Cerebellar cortex (tissue), 1 donor: ENCODE measurements at regions not wholly inside any gene's neighbourhood (a gene's known extent, or its start where the extent isn't known, plus 50 kb on each side); places are given as distances from the start of the nearest gene placed in this dataset.
A peak's percentile ranks its signal among the peaks of the same experiment; 100 is the strongest.

Source experiments
- DNase-seq: peaks from one replicate; pipeline ENCODE4 v3.0.0-alpha.2; 2015; ENCODE audit warnings: low spot score

- DNase-seq = no peak
Observed at GRCh38 chr12:94031763-94032162, 116.6 kb upstream of the PLXNC1 start.

GRCh38 chr12:94032368-94032767, 116.0 kb upstream of the PLXNC1 start:
- DNase-seq = no peak

- no peak for DNase-seq
Observed at GRCh38 chr12:94033101-94033500, 115.3 kb upstream of the PLXNC1 start.

- no peak for DNase-seq
Observed at GRCh38 chr12:94033784-94034183, 114.6 kb upstream of the PLXNC1 start.

DNA sequence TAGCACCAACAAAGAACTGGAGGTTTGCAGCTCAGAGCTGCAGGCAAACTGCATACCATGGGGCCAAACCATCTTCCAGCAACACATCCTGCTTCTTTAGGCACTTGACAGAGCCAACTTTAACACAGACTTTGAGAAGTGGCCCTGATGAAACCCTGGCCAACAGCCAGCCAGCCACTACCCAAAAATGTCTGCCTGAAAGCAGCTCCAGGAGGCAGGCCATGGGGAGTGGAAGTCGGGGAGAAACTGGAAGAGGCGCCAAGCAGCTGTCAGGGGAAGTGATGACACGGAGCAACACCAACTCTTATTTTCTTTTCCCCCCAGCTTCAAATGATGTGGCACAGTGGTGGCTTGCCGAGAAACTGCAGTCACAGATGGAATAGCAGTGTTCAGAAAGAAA, 110.9 kb upstream of the PLXNC1 start:
- no peak for DNase-seq

- DNase-seq = no peak
Observed at GRCh38 chr12:94038605-94039004, 109.8 kb upstream of the PLXNC1 start.

DNA sequence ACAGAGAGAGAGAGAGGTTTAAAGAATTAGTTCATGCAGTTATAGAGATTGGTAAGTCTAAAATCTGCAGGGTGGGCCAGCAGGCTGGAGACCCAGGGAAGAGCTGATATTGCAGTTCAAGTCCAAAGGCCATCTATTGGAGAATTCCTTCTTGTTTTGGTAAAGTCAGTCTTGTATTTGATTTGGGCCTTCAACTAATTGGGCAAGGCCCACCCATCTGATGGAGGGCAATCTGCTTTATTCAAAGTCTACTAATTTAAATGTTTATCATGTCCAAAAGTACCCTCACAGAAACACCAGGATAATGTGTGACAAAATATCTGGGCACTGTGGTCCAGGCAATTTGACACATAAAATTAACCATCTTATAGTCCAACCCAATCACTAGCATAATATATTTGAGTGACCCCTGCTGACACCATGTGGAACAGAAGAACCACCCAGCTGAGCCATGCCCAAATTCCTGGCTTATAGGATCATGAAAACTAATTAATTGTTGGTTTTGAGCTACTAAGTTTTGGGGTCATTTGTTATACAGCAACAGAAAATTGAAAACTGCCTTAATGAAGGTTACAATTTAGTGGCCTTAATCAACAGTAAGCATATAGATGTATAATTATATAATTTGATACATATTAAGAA, 109.1 kb upstream of the PLXNC1 start:
- no peak for DNase-seq

GRCh38 chr12:94039914-94040313, 108.5 kb upstream of the PLXNC1 start:
- no peak for DNase-seq

- no peak for DNase-seq
Observed at GRCh38 chr12:94041850-94042249, 106.5 kb upstream of the PLXNC1 start.

DNA sequence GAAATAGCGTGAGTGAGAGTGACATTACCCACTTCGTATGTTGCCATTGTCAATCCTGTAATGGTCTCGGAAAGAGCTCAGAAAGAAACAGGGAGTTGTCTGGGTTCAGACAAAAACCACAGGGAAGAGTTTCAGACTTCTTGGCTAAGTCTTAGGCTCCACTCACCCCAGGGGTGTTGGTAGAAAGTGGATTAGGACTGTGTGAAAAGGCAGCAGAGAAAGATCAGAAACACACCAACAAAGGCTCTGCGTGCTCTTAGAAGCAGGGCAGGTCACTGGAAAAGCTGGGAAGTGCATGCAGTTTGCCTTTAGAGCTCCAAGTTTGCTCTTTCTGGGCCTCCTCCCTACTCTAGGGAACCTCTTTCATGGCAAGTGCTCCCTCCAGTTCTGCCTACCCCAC, 106.1 kb upstream of the PLXNC1 start:
- DNase-seq = no peak

DNA sequence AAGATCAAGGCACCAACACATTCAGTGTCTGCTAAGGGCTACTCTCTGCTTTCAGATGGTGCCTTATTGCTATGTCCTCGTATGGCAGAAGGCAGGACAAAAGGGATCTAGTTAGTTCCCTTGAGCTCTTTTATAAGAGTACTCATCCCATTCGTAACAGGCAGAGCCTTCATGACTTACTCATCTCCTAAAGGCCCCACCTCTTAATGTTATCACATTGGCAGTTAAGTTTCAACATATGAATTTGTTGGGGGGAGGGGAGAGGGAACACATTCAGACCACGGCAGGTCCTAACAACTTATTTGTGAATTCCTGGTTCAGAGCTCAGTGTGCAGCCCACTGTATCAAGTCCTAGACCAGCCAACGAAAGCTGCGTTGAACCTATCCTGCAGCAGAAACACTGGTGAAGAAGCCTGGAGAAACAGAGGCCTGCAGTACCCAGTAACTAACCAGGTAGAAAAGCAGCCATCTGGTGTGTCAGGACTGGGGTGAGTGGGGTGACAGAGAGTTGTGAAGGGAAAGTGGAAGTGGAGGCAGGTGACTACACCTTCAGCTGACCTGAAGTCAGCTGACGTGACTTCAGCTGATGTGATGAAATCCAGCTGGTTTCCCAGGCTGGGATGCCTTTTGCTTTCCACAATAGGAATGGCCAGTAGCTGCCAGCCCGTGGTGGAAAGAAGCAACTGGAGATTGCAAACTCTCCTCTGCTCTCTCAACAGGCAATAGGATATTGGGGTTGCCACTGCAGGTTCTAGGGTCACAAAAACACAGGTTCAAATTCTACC, 101.6 kb upstream of the PLXNC1 start:
- DNase-seq = no peak

DNA sequence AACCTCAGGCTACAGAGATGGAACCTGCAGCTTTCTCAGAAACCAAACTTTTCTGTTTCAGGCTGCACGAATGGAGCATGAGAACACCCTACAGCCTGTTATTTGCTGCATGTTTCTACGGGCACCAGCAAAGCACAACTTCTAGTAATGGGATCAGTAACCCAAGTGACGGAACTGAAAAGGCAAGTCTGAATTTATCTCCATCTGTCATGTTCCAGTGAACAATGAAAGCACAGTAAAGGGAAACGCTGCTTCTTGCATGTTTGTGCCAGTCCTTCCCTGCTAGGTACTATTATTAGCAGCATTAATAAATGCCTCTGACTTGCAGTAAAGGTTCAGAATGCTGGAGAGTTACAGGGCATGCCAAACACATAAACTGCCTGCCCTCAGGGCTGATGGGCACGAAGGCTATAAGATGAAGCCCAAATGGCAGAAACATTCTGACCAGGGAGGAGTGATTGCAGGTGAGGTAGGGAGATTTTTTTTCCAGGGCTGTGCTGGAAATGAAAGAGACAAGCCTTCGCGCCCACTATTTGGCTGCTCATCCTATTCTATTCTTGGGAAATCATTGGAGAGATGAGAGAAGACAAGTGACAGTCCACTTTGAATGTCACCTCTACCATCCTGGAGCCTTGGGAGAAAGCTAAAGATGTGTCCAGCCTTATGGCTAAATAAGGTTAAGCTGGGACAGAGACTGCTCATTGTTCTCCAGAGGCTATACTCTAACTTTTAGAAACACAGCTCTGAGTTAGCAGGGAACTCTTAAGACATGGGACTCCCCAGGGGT, 100.4 kb upstream of the PLXNC1 start:
- peak; percentile 60 for DNase-seq

DNA sequence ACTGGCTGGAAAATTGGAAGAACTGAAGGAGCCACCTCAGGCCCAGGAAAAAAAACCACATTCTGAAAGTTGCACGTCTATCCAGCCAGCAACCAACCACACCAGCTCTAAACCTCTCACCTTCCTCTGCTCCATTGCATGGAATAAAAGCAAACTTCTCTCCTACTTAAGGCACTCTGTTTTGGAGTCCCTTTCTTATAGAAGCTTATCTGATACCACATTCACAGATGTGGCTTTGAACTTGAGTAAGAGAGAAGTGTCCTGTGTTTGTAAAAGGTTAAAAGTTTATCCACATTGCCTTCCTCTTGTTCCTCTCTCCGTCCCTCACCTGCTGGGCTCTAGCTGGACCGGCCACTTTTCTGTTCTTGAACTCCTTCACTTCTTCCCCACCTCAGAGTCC, 99.6 kb upstream of the PLXNC1 start:
- no peak for DNase-seq

DNA sequence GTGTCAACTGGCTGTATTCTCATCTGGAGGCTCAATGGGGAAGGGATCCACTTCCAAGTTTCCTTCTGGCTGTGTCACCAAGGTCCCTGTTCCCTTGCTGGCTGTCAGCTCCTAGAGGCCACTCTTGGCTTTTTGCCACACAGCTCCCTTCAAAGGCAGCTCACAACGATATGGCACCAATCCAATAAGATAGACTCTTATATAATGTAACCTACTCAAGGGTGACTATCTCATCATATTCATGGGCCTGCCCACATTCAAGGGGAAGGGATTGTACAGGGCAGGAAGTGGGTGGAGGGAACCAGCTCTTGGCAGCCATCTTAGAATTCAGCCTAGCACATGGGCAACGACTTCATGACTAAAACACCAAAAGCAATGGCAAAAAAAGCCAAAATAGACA, 98.7 kb upstream of the PLXNC1 start:
- DNase-seq = no peak

DNA sequence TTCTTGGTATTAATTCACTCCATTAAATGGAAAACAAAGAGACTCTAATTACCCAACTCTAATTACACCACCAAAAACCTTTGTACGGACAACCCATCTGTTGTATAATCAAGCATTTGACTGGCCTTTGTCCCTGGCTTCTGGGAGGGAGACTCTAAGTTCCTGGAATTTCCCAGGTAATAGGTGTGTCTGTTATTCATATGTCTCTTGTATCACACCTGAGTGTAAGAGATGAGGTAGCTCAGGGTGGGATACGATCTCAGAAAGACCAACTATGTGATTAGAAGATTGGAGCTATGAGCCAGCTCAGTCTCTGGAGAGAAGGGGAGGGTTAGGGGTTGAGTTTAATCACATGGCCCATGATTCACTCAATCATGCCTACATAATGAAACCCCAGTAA, 94.7 kb upstream of the PLXNC1 start:
- no peak for DNase-seq

- DNase-seq = no peak
Observed at GRCh38 chr12:94055528-94055927, 92.8 kb upstream of the PLXNC1 start.

GRCh38 chr12:94056419-94057158, 91.8 kb upstream of the PLXNC1 start:
- DNase-seq = no peak

DNA sequence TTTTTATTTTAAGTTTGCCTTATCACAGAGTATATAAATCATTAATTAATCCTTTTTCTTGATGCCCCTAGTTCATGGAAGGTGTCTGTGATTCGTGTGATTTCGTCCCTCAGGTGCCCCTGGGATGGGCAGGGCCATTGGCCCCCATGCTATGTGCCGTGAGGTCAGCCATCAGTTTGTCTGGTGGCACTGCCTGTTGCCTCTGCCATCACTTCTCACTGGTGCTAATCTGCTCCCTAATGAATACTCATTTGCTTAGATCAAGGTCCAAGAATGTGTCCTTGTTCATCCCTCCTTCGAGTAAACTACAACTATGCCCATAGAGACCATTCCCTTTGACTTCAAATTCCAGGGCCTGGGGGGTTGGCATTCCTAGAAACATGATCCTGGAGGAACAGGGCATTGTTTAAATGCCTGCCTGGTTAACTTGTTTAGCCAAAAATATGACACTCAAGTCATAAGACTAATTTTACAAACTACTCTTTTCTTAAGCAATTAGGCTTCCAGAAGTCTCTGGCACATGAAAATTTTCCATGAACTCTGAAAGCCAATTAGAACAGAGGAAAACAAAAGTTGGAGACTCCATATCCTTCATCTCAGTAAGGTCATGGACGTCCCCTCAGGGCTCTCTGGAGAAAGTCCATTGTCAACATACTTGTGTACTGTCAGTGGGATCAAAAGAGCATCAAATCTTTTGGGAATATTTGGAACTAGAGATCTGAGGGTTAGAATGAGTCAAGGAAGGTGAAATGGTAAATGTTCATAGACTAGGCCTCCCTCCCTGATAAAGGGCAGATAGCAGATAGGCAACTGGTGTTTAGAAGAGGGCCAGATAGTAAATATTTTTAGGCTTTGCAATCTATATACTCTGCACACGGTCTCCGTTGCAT, 90.9 kb upstream of the PLXNC1 start:
- DNase-seq = no peak

DNA sequence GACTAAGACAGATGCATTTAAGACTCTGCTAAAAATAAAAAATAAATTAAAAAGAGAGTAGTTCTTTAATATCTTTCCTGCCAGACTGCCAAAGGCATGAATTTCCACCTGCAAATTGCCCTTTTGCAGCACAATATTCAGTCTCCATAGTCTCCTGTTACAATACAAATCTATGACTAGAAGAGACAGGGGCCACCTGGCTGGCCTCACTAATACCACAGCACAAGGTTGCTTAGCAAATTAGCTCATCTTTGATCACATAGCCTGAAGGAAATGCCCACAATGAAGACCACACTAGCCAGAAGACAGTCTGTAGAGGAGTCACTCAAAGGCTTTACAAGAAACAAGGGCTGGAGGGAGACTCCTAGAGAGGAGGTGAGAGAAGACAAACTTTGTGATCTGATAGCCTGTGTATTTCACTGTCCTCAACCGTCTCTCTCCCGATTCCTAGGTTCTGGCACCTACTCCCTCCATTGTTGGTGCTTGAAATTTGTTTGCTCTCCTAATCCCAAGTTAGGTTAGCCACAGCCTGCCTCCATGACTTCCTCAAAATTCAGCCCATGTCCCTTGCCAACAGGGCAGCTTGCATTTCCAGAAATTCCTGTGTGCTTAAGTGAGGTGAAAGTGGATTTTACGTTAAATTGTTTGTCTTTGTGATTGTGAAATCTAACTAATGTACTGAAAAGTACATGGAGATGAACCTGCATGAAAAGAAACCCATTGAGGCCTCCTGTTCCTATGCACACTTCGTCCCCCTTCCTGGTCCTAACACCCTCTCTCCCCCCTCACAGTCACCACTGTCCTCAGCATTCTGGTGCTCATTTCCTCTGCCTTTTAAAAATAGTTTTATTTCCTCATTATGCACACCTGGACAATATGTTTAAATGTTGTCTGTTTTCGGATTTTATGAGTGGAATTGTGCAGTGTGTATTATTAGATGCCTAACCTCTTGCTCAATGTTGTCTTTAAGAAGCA, 88.7 kb upstream of the PLXNC1 start:
- DNase-seq = no peak

DNA sequence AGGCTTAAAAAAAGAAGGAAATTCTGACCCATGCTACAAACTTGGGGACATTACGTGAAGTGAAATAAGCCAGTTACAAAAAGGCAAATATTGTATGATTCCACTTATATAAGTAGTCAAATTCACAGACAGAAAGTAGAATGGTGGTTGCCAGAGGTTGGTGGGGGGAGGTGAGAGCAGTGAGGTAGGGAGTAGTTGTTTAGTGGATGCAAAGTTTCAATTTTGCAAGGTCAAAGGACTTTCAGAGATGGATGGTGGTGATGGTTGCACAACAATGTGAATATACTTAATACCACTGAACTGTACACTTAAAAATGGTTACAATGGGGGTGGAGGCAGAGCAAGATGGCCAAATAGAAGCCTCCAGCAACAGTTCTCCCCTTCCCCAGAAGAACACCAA, 86.2 kb upstream of the PLXNC1 start:
- DNase-seq = no peak
